Body of pancreas (tissue), 4 donors: ENCODE measurements at regions not wholly inside any gene's neighbourhood (a gene's known extent, or its start where the extent isn't known, plus 50 kb on each side); places are given as distances from the start of the nearest gene placed in this dataset.

ENCODE experiments used
- CTCF ChIP-seq, 7 experiments: fragments of 450-650 bp in 4 of 7; fragments of 200-600 bp in 3 of 7; sonication (generic) in 3 of 7; IDR thresholded peaks; one replicate each; pipeline ENCODE4 v1.5.1; 2016 to 2019; ENCODE audit warnings: antibody characterized with exemption in 7 of 7
- POLR2A ChIP-seq, 3 donors: fragments of 450-650 bp; IDR thresholded peaks; one replicate each; pipeline ENCODE4 v1.6.1; 2016; ENCODE audit warnings: antibody characterized with exemption in 3 of 3, mild to moderate bottlenecking in 2 of 3

- TF ChIP-seq CTCF (IDR thresholded peaks at IDR 0.05): no peak
- no peak for TF ChIP-seq POLR2A (IDR thresholded peaks at IDR 0.05)
Observed at GRCh38 chr10:3514691-3515090, 270.3 kb downstream of the KLF6 start.
